ENCODE measurements at regions not wholly inside any gene's neighbourhood (a gene's known extent, or its start where the extent isn't known, plus 50 kb on each side); places are given as distances from the start of the nearest gene placed in this dataset.

DNA sequence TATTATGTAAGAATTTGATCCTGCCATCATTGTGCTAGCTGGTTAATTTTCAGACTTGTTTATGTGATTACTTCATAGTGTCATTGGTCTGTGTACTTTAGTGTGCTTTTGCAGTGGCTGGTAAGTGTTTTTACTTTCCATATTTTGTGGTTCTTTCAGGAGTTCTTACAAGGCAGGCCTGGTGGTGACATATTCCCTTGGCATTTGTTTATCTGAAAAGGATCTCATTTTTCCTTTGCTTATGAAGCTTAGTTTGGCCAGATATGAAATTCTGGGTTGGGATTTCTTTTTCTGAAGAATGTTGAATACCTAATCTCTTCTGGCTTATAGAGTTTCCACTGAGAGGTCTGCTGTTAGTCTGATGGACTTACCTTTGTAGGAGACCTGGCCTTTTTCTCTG, 72.8 kb upstream of the MC4R start:
- peak; percentile 31 for DNase-seq (ENCODE audit: low read depth)

GRCh38 chr18:60446821-60447220, 74.2 kb upstream of the MC4R start:
- peak; percentile 8 for DNase-seq (ENCODE audit: low read depth)

DNA sequence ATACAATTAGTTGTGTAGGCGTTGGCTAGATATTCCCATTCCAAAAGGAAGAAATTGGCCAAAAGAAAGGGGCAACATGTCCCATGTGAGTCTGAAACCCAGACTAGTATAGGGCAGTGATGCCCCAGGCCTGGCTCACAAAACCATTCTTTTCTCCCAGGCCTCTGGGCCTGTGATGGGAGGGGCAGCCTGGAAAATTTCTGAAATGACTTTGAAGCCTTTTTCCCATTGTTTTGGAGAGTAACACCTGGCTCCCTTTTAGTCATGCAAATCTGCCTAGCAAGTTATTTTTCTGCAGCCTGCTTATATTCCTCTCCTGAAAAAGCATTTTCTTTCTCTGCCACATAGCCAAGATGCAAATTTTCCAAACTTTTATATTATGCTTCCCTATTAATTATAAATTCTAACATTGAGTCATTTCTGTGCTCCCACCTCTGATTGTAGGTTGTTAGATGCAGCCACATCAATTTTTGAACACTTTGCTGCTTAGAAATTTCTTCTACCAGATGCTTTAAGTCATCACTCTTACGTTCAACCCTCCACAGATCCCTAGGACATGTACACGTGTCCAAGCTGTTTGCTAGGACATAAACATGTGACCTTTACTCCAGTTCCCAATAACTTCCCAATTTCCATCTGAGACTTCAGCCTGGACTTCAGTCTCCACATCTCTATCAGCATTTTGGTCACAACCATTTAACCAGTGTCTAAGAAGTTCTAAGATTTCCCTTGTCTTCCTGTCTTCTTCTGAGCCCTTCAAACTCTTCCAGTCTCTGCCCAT, 76.1 kb upstream of the MC4R start:
- DNase-seq (ENCODE audit: low read depth) = no peak

DNA sequence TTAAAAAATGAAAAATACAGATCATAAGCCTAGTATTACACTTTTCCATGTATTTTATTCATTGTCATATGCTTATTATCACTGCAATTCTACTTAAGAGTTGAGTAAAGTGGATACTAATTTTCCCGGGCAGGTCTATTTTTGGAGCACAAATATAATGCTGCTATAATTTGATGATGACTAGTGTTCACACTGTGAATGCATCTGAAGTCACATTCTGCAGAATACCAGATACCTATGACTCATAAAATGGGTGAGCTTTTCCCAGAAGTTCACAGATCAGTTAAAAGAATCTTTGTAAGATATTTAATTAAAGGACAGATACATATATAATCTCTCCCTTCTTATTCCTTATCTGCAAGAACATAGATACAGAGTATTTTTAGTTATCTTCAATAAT, 79.8 kb upstream of the MC4R start:
- DNase-seq (ENCODE audit: low read depth) = peak; percentile 11

DNA sequence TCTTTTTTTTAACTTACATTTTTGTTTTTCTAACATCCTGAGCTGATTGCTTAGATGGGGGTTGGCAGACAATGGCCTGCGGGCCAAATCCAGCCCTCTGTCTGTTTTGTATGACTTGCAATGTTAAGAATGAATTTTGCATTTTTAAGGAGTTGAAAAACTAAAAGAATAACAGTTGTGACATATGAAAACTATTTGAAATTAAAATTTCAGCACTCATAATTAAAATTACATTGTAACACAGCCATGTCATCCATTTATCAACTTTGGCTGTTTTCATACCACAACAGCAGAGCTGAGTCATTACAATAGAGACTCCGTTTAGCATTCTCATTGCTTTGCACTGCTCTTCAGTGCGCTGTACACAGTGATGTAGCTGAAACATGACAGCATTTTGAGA, 94.1 kb upstream of the MC4R start:
- peak; percentile 7 for DNase-seq (ENCODE audit: low read depth)

GRCh38 chr18:60469387-60470100, 97.0 kb upstream of the MC4R start:
- no peak for DNase-seq (ENCODE audit: low read depth)

GRCh38 chr18:60471652-60472051, 99.1 kb upstream of the MC4R start:
- DNase-seq (ENCODE audit: low read depth) = peak; percentile 36

DNA sequence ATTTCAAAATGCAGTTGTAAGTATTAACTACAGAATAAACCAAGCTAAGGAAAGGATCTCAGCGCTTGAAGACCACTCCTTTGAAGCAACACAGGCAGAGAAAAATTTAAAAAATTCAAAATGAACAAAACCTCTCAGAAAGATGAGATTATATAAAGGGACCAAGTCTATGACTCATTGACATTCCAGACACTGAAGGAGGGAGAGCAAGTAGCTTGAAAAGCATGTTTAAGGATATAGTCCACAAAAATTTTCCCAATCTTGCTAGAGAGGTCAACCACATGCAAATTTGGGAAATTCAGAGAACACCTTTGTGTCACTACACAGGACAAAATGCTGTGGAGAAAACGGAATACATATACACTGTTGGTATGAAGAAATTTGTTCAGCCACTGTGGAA, 112.6 kb upstream of the MC4R start:
- peak; percentile 21 for DNase-seq (ENCODE audit: low read depth)

DNA sequence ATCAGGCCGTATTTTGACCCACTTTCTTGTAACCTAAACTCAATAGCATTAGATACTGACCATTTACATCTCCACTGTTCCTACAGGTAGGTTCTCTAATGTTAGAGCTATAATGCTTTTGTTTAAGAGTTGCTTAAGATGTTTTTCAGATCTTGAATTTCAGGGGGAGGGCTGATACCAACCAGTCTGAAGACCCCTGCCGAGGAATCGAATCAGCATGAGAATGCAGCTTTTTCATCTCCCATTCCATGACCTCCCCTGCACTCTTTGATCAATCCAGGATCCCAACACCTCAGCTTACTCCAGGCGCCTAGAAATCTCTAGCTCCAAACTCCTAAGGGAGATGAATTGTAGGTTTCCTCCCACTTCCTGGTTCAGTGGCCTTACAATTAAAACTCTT, 120.5 kb upstream of the MC4R start:
- DNase-seq (ENCODE audit: low read depth) = no peak

GRCh38 chr18:60499675-60500074, 127.1 kb upstream of the MC4R start:
- no peak for DNase-seq (ENCODE audit: low read depth)

DNA sequence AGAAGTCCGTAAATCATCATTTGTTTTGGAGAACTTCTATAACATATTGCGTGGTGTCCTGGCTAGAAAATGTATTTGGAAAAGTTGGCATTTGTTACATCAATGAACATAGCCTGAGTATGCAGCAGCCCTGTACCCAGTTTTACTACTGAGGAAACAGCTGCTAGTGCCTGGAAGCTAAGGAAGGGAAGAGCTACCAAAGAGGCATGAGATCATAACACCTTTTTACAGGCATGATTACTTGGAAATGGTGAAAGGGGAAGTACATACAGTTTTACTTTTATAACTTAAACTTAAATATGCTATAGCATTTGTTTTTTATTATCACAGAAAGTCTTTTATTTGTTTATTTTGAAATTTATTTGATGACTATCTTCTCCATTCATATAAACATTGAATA, 128.4 kb upstream of the MC4R start:
- no peak for DNase-seq (ENCODE audit: low read depth)

DNA sequence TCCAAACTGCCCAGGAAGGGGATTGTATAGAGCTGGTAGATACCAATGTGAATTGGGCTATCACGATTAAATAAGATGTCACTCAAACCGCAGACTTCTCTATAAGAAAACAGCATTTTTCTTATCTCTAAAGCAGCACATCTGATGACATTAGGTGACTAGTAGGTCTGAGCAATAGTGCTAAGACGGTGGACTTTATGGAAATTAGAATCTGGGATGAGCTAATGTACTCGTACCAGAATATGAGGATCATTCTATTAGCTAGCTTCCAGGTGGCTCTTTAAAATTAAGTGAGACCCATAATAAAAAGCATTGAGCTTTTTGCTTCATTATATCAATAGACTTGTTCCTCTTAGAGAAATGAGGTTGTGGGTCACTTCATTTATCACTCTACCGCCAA, 130.0 kb upstream of the MC4R start:
- DNase-seq (ENCODE audit: low read depth) = no peak

DNA sequence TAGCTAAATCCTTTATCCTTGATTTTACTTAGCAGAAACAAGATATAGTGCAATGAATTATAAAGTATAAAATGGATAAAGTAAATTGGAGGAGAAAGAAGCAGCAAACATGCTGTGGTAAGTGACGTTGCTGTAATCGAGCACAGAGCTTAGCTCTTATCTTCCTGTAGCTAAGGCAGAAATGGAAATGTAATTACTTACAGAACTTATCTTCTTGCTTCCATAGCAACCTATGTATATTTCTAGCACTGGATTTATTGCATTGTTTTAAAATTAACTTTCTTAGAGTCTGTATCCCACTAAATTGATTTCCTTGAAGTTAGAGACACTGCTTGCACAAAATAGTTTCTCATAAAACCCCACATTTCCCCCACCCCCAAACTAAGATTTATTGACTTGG, 130.6 kb upstream of the MC4R start:
- no peak for DNase-seq (ENCODE audit: low read depth)

DNA sequence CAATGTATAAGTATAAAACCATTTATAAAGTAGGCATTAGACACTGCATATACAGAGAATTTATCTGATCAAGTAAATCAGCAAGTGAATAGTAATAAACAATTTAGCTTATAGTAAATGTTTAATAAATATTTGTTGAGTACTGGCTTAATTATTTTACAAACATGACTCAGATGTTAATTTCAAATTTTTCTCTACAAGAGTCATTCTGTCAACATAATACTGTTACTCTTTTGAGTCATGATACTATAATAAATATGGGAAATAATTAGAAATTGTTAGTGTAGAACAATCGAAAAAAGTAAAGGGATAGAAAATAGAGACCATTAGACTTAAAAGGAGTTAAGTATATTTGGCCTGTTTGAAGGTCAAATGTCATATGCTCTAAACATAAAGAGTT, 133.6 kb upstream of the MC4R start:
- no peak for DNase-seq (ENCODE audit: low read depth)

DNA sequence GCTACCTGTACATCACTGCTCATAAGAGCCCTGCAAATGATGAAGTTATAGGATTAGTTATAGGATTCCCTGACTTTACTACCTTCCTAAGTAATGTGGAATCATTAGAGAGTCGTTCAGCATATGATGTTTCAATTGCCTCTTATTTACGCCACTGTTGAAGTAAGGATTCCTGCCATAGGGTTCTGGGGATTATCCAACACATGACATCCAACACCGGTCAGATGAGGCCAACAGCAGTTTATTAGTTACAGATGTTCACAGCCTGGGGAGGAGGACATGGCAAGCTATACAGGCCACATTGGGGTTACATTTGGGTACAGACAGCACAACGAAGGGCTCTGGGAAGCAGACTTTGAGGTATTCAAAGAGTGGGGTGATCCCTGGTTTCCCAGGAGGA, 134.1 kb upstream of the MC4R start:
- no peak for DNase-seq (ENCODE audit: low read depth)

GRCh38 chr18:60508108-60508507, 135.5 kb upstream of the MC4R start:
- DNase-seq (ENCODE audit: low read depth) = no peak

- DNase-seq (ENCODE audit: low read depth) = peak; percentile 69
These were observed 162.0 kb upstream of the MC4R start for GRCh38 chr18:60534538-60534937.

DNA sequence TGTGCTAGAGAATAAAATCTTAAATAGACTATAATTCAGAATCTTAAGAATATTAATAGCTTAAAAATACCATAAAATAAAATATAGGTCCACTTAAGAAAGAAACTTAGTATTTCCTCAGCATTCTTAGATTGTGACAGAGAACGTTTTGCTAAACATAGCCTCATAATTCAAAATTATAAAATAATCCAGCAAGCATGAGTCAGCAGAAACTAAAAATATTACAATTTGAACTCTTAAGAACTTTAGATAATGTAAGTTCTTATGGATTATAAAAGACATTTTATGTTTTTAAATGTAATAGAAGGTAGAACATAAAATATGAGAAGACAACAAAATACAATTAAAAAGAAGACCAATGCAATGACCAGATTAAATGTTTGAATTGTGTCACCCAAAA, 164.5 kb upstream of the MC4R start:
- DNase-seq (ENCODE audit: low read depth) = no peak

GRCh38 chr18:60538891-60539290, 166.3 kb upstream of the MC4R start:
- DNase-seq (ENCODE audit: low read depth) = no peak

DNA sequence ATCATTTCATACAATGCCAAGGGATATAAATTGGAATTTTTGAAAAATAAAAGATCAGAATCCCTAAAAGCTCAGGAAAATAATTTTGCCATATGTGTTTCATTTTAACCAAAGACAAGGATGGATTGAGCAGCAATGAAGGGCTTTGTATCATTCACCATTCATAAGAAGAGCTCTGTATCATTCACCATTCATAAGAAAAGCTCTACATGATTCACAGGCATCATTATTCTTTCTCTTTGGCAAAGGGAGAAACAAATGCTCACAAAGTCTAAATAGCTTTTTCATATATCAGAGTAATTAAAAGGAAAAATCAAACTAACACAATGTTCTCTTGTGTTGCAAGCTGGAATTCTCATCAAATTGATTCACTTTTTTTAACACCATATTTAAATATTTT, 169.1 kb upstream of the MC4R start:
- DNase-seq (ENCODE audit: low read depth) = no peak

GRCh38 chr18:60543646-60544045, 171.1 kb upstream of the MC4R start:
- peak; percentile 12 for DNase-seq (ENCODE audit: low read depth)

DNA sequence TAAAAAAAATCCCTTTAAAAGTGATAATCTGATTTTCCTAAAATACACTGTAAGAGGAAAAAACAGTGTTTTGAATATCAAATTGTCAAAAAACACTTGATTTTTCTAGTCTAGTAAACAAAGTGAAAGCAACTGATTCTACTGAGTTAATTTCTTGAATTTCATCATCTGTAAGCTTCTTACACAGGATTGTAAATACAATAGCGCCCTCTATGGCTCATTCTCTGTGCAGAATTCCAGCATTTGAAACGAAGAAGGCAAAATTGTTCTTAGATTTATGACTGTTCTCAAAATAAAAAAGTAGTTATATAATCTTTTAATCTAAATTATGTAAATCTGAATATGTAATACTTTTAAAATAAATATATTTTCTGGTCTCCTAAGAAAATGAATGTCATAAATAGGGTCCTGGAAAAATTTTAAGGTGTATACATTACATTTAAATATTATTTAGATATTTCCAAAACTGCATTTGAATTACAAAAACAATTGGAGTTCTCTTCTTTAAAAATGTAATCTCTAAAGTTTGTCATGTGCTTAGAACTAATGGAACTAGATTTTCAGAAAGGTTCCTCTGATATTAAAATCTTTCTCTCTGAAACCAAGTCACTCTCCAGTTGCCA, 176.9 kb upstream of the MC4R start:
- DNase-seq (ENCODE audit: low read depth) = peak; percentile 79

DNA sequence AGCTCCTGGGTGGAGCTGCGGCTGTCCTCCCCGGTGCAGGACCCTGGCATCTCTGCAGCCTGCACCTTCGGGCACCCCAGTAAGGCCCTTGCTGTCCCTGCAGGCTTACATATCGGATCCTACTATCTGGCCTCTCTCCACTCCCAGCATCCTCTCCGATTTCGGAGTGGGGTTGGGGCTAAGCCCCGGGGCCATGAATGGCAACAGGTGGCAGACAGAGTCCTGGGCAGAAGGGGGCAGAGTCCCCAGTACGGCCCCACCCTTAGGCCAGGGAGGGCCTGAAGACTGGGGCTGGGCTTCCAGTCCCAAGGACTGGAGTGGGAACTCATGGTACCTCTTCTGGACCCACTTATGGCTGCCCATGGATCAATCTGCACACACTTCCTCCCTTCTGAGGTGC, 180.4 kb upstream of the MC4R start:
- no peak for DNase-seq (ENCODE audit: low read depth)
